Neural cell (in vitro differentiated cells): ENCODE measurements at regions not wholly inside any gene's neighbourhood (a gene's known extent, or its start where the extent isn't known, plus 50 kb on each side); places are given as distances from the start of the nearest gene placed in this dataset.

Experiments
- EP300 ChIP-seq: fragments of 450-650 bp; conservative IDR thresholded peaks from 2 replicates; pipeline ENCODE4 v1.6.1; 2014; ENCODE audit warnings: antibody characterized with exemption, mild to moderate bottlenecking, moderate library complexity; ENCODE audit not compliant: poor library complexity, severe bottlenecking
- EZH2 ChIP-seq: fragments of 200-600, 300-800 bp; shearing (Covaris generic), sonication (generic); IDR thresholded peaks from 2 replicates; pipeline ENCODE4 v1.6.1; 2014; ENCODE audit warnings: antibody characterized with exemption, low read length, borderline replicate concordance, mild to moderate bottlenecking; ENCODE audit not compliant: insufficient read depth, poor library complexity, severe bottlenecking
- RAD21 ChIP-seq: fragments of 450-650 bp; conservative IDR thresholded peaks from 2 replicates; pipeline ENCODE4 v1.6.1; 2014; ENCODE audit warnings: antibody characterized with exemption, mild to moderate bottlenecking, moderate library complexity
- REST ChIP-seq: IDR thresholded peaks from 2 replicates; pipeline ENCODE4 v1.6.1; 2012; ENCODE audit warnings: borderline replicate concordance
- SMC3 ChIP-seq: fragments of 450-650 bp; conservative IDR thresholded peaks from 2 replicates; pipeline ENCODE4 v1.6.1; 2014; ENCODE audit warnings: antibody characterized with exemption, mild to moderate bottlenecking, moderate library complexity; ENCODE audit not compliant: poor library complexity
- TF ChIP-seq, protein P1 (sequence below): fragments of 450-650 bp; IDR thresholded peaks from 2 replicates; pipeline ENCODE4 v1.5.1; 2014; ENCODE audit warnings: antibody characterized with exemption, mild to moderate bottlenecking, moderate library complexity; ENCODE audit not compliant: poor library complexity, severe bottlenecking

DNA sequence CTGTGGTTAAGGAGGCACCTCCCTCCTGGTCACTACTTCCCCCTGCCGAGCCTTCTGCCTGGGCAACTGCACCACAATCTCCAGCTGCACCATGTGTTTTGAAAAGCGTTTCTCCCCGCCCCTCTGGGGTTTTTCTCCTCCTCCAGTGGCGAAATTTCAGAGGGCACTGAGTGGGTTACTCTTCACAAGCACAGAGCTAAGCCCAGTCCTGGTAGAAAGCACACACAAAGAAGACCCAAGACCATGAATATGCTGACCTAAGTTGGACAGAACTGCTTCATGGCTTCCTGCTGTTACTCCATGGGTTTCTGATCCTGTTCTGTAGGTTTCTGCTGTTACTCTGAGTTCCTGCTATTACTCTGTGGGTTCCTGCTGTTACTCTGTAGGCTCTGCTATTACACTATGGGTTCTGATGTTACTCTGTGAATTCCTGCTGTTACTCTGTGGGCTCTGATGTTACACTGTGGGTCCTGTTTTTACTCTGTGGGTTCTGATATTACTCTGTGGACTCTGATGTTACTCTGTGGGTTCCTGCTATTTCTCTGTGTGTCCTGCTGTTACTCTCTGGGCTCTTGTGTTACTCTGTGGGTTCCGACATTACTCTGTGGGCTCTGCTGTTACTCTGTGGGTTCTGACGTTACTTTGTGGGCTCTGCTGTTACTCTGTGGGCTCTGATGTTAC, 216.6 kb downstream of the RTP5 start:
- TF ChIP-seq EZH2 (no peak), REST (no peak), RAD21 (no peak), SMC3 (no peak), EP300 (no peak)
- TF ChIP-seq, protein P1, sequence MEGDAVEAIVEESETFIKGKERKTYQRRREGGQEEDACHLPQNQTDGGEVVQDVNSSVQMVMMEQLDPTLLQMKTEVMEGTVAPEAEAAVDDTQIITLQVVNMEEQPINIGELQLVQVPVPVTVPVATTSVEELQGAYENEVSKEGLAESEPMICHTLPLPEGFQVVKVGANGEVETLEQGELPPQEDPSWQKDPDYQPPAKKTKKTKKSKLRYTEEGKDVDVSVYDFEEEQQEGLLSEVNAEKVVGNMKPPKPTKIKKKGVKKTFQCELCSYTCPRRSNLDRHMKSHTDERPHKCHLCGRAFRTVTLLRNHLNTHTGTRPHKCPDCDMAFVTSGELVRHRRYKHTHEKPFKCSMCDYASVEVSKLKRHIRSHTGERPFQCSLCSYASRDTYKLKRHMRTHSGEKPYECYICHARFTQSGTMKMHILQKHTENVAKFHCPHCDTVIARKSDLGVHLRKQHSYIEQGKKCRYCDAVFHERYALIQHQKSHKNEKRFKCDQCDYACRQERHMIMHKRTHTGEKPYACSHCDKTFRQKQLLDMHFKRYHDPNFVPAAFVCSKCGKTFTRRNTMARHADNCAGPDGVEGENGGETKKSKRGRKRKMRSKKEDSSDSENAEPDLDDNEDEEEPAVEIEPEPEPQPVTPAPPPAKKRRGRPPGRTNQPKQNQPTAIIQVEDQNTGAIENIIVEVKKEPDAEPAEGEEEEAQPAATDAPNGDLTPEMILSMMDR, result no peak
